DOHH2 (cell line): ENCODE measurements at regions not wholly inside any gene's neighbourhood (a gene's known extent, or its start where the extent isn't known, plus 50 kb on each side); places are given as distances from the start of the nearest gene placed in this dataset.

Experiments used
- H3F3A ChIP-seq: fragments of 200-600 bp; sonication (generic), shearing (Covaris generic); 2 replicates; pipeline ENCODE4 v1.6.0; 2016; ENCODE audit warnings: antibody characterized with exemption, mild to moderate bottlenecking; ENCODE audit not compliant: control insufficient read depth, insufficient read depth
- H3K27ac ChIP-seq: fragments of 200-600 bp; sonication (generic); 2 replicates; pipeline ENCODE4 v1.5.1; 2014; ENCODE audit warnings: low read depth, mild to moderate bottlenecking, low read length, moderate library complexity
- H3K27me3 ChIP-seq: fragments of 200-600 bp; sonication (generic); 2 replicates; pipeline ENCODE4 v1.6.1; 2014; ENCODE audit warnings: mild to moderate bottlenecking, low read length, mixed read lengths; ENCODE audit not compliant: control insufficient read depth
- H3K36me3 ChIP-seq: fragments of 200-600 bp; sonication (generic); 2 replicates; pipeline ENCODE4 v1.6.1; 2014; ENCODE audit warnings: mild to moderate bottlenecking, low read length, moderate library complexity, mixed read lengths; ENCODE audit not compliant: control insufficient read depth
- H3K4me1 ChIP-seq: fragments of 200-600 bp; sonication (generic); 2 replicates; pipeline ENCODE4 v1.6.1; 2014; ENCODE audit warnings: mild to moderate bottlenecking, low read length, mixed read lengths; ENCODE audit not compliant: control insufficient read depth
- H3K4me2 ChIP-seq: fragments of 200-600 bp; sonication (generic); 2 replicates; pipeline ENCODE4 v1.6.0; 2014; ENCODE audit warnings: mild to moderate bottlenecking, low read length, moderate library complexity
- H3K4me3 ChIP-seq: fragments of 200-600 bp; sonication (generic); 2 replicates; pipeline ENCODE4 v1.5.1; 2014; ENCODE audit warnings: mild to moderate bottlenecking, low read length, mixed read lengths
- H3K79me2 ChIP-seq: fragments of 200-600 bp; sonication (generic); 2 replicates; pipeline ENCODE4 v1.6.1; 2014; ENCODE audit warnings: mild to moderate bottlenecking, low read length, mixed read lengths; ENCODE audit not compliant: control insufficient read depth
- H3K9me2 ChIP-seq: fragments of 200-600 bp; sonication (generic); replicated peaks from 2 replicates; pipeline ENCODE4 v1.6.1; 2014; ENCODE audit warnings: mild to moderate bottlenecking, low read length, mixed read lengths; ENCODE audit not compliant: control insufficient read depth
- H3K9me3 ChIP-seq: fragments of 200-600 bp; sonication (generic); 2 replicates; pipeline ENCODE4 v1.6.1; 2014; ENCODE audit warnings: antibody characterized with exemption, low read length, mixed read lengths; ENCODE audit not compliant: control insufficient read depth, insufficient read depth
- H4K20me1 ChIP-seq: fragments of 200-600 bp; sonication (generic); 2 replicates; pipeline ENCODE4 v1.6.0; 2014; ENCODE audit warnings: low read depth, mild to moderate bottlenecking, antibody characterized with exemption, low read length, moderate library complexity; ENCODE audit not compliant: control insufficient read depth, insufficient read depth
- EZH2phosphoT487 ChIP-seq: fragments of 200-600 bp; sonication (generic); IDR thresholded peaks from 2 replicates; pipeline ENCODE4 v1.6.1; 2017; ENCODE audit warnings: borderline replicate concordance, mild to moderate bottlenecking, antibody characterized with exemption, low read length, moderate library complexity, mixed read lengths
- TF ChIP-seq, protein P1 (sequence below): fragments of 200-600 bp; sonication (generic); IDR thresholded peaks from one replicate; pipeline ENCODE4 v1.5.1; 2014; ENCODE audit warnings: antibody characterized with exemption, mild to moderate bottlenecking, low read depth, low read length; ENCODE audit not compliant: poor library complexity, severe bottlenecking

GRCh38 chr18:75958683-75959082 is 531.2 kb upstream of the SMIM21 start:
- no peak overlapping the region for H3K4me3 ChIP-seq
- no peaks in the 10 kb centered on the region for H3K4me1 ChIP-seq
- H3K4me2 ChIP-seq, result no peak overlapping the region
- H3K9me3 ChIP-seq, result no peaks in the 10 kb centered on the region
- H4K20me1 ChIP-seq, result no peaks in the 10 kb centered on the region
- H3K79me2 ChIP-seq, result no peaks in the 10 kb centered on the region
- H3K36me3 ChIP-seq, result no peaks in the 10 kb centered on the region
- no peaks in the 10 kb centered on the region for H3F3A ChIP-seq
- TF ChIP-seq, protein P1, sequence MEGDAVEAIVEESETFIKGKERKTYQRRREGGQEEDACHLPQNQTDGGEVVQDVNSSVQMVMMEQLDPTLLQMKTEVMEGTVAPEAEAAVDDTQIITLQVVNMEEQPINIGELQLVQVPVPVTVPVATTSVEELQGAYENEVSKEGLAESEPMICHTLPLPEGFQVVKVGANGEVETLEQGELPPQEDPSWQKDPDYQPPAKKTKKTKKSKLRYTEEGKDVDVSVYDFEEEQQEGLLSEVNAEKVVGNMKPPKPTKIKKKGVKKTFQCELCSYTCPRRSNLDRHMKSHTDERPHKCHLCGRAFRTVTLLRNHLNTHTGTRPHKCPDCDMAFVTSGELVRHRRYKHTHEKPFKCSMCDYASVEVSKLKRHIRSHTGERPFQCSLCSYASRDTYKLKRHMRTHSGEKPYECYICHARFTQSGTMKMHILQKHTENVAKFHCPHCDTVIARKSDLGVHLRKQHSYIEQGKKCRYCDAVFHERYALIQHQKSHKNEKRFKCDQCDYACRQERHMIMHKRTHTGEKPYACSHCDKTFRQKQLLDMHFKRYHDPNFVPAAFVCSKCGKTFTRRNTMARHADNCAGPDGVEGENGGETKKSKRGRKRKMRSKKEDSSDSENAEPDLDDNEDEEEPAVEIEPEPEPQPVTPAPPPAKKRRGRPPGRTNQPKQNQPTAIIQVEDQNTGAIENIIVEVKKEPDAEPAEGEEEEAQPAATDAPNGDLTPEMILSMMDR, result peak; percentile 13
- TF ChIP-seq EZH2phosphoT487, result no peak
- no peaks in the 10 kb centered on the region for H3K27me3 ChIP-seq
- no peaks in the 10 kb centered on the region for H3K9me2 ChIP-seq
- no peak overlapping the region for H3K27ac ChIP-seq

DNA sequence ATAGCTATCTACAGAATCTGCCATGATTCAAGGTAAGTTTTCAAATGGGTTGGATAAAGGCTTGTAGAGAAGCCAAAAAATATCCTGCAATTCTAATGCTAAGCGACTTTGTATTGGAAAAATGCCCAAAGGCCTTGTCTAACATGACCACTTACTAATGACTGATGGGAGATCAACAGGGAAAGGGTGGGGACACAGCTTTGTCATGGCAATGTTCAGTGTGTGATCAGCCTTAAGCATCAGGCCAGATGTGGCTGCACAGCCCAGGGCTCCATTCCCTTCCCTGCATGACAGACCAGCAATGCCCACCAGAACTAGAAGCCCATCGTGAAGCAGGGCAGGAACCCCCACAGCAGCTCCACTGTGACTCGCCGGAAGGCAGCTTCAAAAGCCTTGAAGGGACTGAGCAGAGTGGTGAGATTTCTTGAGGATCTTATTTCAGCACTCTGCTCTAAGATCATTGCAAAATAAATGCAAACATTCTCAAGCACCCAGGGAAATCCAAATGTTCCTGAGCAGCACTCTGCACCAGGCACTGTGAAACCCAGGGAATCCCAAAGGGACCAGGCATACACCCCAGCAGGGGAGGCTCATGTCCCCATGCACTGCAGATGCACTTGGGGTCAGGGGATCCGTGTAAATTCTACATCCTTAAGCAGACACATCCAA is 517.9 kb upstream of the SMIM21 start:
- no peak overlapping the region for H3K4me3 ChIP-seq

DNA sequence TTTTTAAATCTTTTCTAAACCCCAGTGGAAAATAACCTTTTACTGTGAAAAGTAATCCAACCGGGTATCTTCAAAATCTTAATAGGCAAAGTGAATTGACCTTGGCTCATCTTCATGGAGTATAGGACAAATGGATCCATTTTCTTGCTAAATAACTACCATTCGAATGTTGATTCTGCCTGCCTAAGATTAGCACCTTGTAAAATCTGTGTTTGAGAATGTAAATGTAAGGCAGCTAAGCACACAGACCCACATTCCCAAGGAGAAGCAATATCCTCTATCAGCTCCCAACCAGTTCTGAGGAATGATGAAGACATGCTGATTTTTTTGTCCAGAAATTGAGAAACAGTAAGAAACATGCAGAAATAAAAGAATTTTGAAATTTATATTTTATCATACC is 509.8 kb upstream of the SMIM21 start:
- Histone ChIP-seq H4K20me1 (no peaks in the 10 kb centered on the region), H3K79me2 (no peaks in the 10 kb centered on the region), H3K9me2 (no peaks in the 10 kb centered on the region), H3F3A (no peaks in the 10 kb centered on the region), H3K4me1 (no peaks in the 10 kb centered on the region), H3K27me3 (no peaks in the 10 kb centered on the region), H3K27ac (no peak overlapping the region), H3K9me3 (no peaks in the 10 kb centered on the region), H3K4me2 (no peak overlapping the region), H3K36me3 (no peaks in the 10 kb centered on the region), H3K4me3 (no peak overlapping the region)
- no peak for TF ChIP-seq EZH2phosphoT487
- TF ChIP-seq, protein P1, result no peak

More for the DNA sequence above, 517.9 kb upstream of the SMIM21 start:
- no peak overlapping the region for H3K4me2 ChIP-seq
- H3K79me2 ChIP-seq, result no peaks in the 10 kb centered on the region
- no peak overlapping the region for H3K27ac ChIP-seq
- H4K20me1 ChIP-seq, result no peaks in the 10 kb centered on the region
- no peaks in the 10 kb centered on the region for H3K9me2 ChIP-seq
- TF ChIP-seq, protein P1, result no peak
- TF ChIP-seq EZH2phosphoT487, result no peak
- H3K4me1 ChIP-seq, result no peaks in the 10 kb centered on the region
- H3K9me3 ChIP-seq, result no peaks in the 10 kb centered on the region
- no peaks in the 10 kb centered on the region for H3K27me3 ChIP-seq
- no peaks in the 10 kb centered on the region for H3K36me3 ChIP-seq
- H3F3A ChIP-seq, result no peaks in the 10 kb centered on the region
